Activated CD4-positive, CD25-positive, alpha-beta regulatory T cell treated with anti-CD3 and anti-CD28 coated beads, Interleukin-2, amount 50 U/mL, for 16 hours (primary cell): ENCODE measurements at regions not wholly inside any gene's neighbourhood (a gene's known extent, or its start where the extent isn't known, plus 50 kb on each side); places are given as distances from the start of the nearest gene placed in this dataset.

Experiments used
- DNase-seq: peaks from one replicate; pipeline ENCODE4 v3.0.0-alpha.2; 2020; ENCODE audit warnings: low read depth, low spot score

GRCh38 chr21:27649762-27650161 lies 682.9 kb upstream of the ADAMTS5 start:
- no peak for DNase-seq

DNA sequence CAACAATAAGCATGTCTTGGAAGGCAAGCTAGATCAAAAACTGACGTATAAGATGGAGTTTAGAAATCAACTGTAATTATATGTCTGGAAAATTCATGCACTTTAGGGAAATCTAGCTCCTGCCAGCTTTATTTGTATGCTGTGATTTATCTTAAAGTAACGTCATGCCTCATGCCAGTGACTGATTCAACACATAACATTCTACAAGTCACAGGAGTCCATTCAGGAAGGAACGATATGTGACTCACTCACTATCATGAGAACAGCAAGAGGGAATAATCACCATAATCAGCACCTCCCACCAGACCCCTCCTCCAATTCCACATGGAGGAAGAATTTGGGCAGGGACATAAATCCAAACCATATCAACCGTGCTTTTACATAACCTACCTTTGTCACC lies 682.4 kb upstream of the ADAMTS5 start:
- no peak for DNase-seq

GRCh38 chr21:27648560-27648959 lies 681.7 kb upstream of the ADAMTS5 start:
- DNase-seq = no peak

DNA sequence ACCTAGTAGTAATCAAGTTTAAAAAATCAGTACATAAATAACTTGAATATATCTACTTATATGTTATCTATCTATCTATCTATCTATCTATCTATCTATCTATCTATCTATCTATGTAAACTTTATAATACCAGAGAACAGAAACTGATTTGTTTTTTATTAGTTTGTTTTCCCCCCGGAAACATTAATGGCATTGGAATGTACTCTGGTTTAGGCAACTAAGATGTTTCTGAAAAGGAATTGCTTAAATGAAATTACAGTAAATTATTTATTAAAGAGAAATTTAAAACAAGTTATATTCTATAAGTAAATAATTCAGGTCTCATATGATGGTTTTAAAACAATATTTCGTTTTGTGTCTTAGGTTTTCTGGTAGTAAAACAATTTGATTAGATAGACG lies 681.0 kb upstream of the ADAMTS5 start:
- no peak for DNase-seq

GRCh38 chr21:27647401-27647800 lies 680.5 kb upstream of the ADAMTS5 start:
- DNase-seq = no peak

- DNase-seq = no peak
Measured at GRCh38 chr21:27646691-27647090, 679.8 kb upstream of the ADAMTS5 start.

DNA sequence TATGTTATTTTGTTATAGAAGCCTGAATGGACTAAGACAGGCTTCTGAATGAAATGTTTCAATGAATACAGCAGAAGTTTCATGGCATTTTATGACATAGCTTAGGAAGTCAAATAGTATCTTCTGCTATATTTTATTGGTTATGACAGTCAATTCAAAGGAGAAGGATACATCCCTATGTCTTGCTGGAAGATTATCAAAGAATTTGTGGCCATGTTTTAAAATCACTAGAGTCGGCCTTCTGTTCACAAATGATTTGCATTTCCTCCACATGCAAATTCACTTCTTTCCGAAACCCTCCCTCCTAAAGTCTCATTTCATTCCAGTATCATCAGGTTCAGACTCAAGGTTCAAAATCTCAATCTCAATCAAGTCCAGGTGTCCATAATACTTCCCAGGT lies 679.2 kb upstream of the ADAMTS5 start:
- DNase-seq = no peak

DNA sequence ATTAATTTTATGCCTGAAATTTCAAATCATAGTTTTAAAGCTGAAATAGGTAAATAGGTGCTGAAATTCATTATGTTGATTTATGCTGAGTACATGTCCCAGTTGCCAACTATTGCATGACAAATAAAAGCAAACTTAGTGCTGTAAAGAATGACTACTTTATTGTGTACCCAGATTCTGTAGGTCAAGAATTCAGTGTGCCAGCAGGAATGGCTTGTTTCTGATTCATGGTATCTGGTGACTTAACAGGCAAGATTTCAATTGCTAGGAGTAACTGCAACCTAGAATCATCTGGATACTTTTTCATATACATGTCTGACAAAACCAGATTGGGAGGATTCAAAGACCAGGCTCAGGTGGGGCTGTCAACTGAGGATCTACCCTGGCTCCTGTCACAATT lies 678.4 kb upstream of the ADAMTS5 start:
- DNase-seq = no peak

DNA sequence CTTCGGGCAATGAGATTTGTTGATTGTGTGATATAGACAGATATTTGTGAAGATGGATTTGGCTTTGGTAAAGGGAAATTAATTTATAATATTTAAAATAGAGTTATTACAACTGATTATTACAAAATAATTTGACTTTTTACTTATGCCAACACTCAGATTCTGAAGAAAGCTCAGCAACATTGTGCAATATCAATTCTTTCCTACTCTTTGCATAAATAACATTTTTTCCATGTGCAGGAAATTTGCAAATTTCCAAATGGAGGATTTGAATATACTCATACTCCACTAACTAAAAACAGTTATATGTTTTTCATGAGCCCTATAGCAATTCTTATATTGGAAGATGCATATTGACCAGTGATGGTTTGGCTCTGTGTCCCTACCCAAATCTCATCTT lies 676.4 kb upstream of the ADAMTS5 start:
- no peak for DNase-seq

DNA sequence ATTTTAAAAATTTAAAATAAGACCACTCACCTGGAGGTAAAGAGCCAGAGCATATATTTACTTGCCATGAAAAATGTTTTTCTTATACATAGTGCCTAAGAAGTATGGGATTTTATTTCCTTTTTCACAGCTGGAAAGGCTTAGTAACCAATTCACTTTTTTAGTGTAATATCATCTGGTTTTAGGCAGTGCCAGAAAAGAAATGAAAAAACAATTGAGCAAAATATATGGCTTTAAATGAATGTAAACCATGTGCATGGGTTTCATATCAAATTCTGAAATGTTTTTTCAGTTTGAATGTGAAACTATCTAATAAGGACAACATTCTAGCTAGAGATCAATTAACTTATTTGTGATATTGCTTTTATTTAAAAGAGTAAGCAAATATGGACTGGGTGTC lies 672.4 kb upstream of the ADAMTS5 start:
- DNase-seq = no peak

GRCh38 chr21:27636656-27637055 lies 669.8 kb upstream of the ADAMTS5 start:
- no peak for DNase-seq

GRCh38 chr21:27633631-27634030 lies 666.7 kb upstream of the ADAMTS5 start:
- DNase-seq = no peak

DNA sequence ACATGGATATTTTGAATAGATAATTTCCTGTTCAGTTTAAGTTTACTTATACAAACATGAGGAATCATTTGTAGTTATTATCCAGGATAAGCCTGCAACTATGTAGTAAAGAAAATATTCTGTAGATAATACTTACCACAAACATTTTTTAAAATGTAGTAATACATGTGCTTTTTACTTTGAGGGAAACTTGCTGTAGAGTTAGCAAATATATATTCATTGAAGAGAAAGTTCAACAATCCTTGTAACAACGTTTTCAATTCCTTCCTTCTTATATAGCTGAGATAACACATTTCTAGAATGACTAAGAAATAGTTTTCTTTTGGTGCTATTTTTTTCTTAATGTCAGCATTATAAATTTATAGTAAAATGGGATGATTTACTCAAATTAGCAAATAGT lies 664.6 kb upstream of the ADAMTS5 start:
- DNase-seq = no peak

DNA sequence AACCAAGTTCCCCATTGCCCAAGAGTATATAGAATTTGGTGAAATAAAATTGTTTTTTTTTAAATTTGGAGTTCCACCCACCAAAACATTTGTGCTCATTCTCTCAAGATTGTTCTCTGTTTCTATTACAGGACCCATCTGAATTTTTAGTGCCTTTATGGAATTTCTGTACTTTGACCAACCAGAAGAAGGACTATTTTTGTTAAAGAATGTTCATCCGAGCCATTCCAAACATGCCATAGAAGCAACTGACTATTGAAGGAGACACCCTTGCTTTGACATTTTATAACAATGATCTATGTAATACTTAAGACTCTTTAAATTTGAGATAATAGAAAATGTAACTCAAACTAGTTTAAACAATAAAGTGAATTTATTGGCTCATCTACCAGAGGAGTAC lies 655.7 kb upstream of the ADAMTS5 start:
- no peak for DNase-seq

DNA sequence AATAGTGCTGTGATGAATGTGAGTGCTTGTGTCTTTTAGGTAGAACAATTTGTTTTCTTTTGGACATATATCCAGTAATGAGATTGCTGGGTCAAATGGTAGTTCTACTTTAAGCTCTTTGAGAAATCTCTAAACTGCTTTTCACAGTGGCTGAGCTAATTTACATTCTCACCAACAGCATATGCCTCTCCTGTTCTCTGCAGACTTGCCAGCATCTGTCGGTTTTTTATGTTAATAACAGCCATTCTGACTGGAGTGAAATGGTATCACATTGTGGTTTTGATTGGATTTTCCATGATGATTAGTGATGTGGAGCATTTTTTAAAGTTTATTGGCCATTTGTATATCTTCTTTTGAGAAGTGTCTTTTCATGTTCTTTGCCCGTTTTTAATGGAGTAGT lies 647.3 kb upstream of the ADAMTS5 start:
- DNase-seq = no peak

DNA sequence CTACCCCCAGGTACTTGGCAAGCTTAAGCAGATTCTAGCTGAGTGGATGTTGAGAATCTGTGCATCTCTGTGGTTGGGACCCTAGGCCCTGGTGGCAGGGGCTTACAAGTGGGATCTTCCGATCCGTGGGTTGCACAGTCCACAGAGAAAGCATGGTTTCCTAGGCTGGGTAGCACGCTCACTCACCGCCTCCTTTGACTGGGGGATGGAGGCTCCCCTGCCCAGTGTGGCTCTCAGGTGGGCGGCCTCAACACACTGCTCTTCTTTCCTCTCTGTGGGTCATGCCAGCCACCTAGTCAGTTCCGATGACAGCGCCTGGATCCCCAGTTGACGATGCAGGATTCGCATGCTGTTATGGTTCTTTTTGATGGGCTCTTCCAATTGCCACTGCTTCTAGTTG lies 639.5 kb upstream of the ADAMTS5 start:
- DNase-seq = no peak

DNA sequence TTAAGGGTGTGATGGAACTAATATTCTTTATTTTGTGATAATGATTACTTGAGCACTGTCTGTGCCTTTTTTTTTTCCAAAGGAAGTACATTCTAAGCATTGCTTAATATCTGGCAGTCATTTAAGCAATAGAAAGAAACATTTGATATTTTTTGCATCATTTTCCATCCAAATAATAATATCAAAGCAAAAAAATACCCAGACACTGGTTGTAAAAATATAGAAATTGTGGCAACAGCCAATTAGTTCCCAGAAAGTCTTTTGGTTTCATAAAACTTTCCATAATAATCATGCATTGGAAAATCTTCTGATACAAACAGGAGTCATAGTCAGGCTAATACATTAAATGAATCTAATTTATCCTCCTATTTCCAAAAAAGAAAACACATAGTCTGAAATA lies 629.3 kb upstream of the ADAMTS5 start:
- DNase-seq = no peak

GRCh38 chr21:27595716-27596115 lies 628.8 kb upstream of the ADAMTS5 start:
- no peak for DNase-seq

DNA sequence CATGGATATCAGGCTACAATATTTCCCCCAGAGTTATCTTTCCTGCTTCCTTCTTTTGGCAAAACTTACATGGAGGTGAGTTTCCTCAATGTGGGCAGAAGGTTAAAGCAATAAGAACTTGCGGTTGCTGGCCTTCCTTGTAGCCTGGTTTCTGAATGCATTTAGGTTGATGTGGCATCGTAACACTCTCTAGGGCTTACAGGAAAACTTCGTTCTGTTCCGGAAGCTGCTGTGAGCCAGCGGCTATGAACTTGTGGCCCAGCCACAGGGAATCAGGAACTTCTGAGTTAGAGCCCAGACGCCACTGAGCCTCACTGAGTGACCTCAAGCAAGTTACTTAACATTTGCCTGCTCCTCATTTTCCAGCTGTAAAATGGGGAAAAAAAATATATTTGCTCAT lies 623.4 kb upstream of the ADAMTS5 start:
- DNase-seq = no peak

GRCh38 chr21:27589781-27590180 lies 622.9 kb upstream of the ADAMTS5 start:
- DNase-seq = no peak

DNA sequence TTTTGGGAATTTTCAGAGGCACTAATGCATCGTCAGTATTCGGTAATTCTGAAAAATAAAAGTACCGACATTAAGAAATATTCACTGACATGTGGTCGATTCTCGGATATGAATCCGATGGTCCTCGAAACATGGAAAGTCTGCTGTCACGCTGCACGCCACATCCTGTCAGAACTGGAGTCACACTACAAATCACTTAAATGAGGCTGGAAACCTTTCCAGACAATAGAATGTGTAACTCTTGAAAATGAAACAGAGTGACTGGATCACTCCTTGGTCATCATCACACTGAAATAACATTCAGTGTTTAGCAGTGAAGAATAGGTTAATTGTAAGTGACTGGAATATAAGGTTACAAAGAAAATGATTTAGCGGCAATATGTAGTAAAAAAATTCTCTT lies 620.1 kb upstream of the ADAMTS5 start:
- DNase-seq = no peak

- DNase-seq = no peak
Measured at GRCh38 chr21:27586326-27586725, 619.4 kb upstream of the ADAMTS5 start.

DNA sequence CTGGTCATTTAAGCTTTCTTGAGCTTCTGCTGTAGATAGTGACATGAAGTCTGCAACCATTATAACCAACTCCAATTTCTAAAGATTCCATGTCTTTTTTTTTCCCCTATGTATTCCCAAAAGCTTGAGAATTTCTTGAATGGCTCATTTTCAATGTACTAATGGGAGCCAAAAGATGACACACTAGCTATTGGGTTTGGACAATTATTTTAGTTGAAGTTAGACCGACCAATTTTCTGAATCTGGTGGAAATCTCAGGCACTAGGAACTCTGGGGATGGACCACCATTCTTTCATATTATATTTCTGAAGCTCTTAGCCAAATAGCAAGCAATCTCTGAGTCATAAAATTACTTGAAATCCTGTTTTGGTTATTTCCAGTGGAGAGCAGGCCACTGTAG lies 617.4 kb upstream of the ADAMTS5 start:
- DNase-seq = no peak

- no peak for DNase-seq
Measured at GRCh38 chr21:27582948-27583430, 616.1 kb upstream of the ADAMTS5 start.
